Stimulated activated CD8-positive, alpha-beta memory T cell treated with anti-CD3 and anti-CD28 coated beads, Interleukin-2, amount 100 ng/mL, for 48 hours (primary cell): ENCODE measurements at regions not wholly inside any gene's neighbourhood (a gene's known extent, or its start where the extent isn't known, plus 50 kb on each side); places are given as distances from the start of the nearest gene placed in this dataset.

Experiments
- DNase-seq, 2 donors: peaks; one replicate each; pipeline ENCODE4 v3.0.0-alpha.2; 2020; ENCODE audit warnings: low read depth in 2 of 2

DNA sequence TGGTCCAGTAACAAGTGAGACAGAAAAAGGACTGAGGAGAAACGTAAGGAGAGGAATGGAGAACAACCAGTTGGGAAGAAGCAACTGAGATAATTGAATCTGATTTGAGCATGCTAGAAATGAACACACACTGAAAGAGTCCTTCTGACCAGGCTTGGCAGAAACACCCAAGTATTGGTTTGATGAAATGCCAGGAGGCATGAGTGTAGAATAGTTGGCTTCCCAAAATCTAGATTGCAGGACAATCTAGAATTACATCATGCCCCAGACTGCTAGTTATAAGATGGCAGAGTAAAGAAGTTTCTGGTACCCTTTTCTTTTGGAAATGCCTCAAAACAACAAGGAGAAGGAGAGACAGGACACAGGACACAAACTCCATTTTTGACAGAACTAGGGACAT lies 189.7 kb upstream of the STT3B start:
- no peak for DNase-seq

DNA sequence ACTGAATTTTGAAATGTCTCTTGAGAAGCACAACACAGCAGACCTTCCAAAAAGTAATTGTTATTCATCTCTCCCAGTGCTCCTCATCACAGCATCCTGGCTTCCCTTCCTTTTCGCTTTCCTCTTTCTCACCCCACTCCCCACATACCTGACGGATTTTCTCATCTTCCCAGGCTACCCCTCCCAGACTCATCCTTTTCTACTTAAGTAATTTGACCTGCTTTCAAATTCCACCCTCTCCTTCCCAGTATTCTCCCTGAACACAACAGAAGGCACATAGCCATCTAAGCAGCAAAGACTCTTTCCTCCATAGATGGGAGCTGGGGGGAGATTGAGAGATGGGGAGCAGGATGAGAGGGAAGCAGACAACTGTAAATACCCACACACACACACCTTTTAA lies 187.1 kb upstream of the STT3B start:
- DNase-seq = no peak

DNA sequence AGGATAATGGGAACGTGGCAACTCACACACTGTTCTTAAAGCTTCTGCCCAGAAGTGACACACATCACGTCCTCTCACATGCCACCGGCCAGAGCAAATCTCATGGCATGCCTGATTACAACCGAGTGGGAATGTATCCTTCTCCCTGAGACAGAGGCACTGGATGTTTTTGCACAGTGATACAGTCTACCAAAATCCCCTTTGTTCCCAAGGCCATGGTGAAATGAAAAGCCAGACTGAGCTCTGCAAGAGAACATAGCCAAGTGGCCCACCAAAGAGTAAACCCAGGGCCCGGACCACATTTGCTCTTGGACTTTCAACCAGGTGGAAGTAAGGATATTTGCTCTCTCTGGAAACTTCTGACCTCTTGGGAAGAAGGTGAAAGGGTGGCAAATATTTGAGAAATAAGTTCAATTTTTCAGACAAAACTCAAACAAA lies 186.2 kb upstream of the STT3B start:
- no peak for DNase-seq

DNA sequence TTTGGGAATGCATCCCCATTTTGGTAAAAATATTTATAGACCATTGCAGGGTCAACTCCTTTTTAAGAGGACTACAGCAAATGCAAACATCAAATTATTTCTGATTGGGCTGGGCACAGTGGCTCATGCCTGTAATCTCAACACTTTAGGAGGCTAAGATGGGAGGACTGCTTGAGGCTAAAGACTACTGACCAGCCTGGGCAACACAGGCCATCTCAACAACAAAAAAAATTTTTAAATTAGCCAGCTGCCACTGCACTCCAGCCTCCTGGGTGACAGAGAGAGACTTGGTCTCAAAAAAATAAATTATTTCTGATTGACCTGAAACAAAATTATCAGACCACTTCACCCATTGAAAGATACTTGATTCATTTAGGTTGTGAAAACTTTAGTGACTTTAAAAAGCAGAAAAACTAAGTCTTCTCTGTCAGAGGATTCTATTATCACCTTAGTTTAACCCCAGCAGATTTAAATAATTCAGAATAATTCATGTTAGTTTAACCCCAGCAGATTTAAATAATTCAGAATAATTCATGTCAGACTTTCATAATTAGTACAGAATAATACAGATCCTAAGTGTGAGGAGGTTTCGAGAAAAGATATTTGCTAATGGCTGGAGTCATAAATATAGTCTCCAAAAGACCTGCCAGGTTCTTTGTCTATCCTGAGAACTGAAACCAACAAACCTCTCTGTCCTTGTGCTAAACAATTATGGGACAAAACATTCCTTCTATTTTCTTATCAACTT lies 183.6 kb upstream of the STT3B start:
- no peak for DNase-seq

DNA sequence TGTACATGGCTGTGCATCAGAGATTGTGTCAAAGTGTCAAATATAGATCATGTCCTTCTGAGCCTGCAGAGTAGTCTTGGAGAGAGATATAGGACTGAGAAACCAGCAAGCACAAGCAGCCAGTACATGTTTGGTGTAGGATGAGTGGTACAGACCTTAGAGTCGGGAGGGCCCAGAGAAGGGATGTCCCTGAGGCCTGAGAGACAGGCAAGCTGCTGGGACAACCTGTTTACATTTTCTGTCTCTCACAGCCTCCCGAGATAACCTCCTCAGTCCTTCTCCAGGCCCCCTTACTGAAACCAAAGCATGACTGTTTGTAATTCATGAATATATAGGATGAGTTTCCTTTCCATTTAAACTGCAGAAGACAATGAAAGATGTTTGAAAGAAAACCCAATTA lies 182.4 kb upstream of the STT3B start:
- no peak for DNase-seq

DNA sequence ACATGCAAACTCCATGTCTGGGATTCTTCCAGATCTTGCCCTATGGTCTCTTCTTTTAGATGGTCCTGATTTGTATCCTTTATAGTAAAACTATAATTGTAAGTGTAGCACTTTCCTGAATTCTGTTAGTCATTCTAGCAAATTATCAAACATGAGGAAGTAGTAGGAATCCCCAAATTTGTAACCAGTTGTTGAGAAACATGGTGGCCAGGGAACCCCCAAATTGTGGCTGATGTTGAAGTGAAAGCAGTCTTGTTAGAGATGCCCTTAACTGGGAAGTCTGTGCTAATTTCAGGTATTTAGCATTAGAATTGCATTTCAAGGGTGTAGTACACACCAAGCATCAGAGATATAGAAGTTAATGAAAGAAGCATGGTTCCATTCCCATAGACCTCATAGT lies 180.4 kb upstream of the STT3B start:
- DNase-seq = no peak

DNA sequence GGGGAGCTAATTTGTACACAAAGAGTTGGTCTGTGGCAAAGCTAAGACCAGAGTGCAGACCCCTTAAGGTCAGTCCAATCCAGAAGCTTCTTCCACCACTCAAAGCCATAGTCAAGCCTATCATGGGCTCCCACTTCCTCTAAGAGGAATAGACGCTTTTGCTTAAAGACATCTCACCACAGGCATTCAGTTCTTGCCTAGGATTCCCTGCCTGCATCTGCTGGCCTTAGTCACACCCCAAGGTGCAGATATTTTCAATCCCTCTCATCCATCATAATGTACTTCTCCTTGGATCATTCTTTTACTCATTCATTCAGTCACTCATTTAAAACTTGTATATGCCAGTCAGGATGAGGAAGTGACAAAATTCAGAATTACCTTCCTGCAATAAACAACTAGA lies 179.6 kb upstream of the STT3B start:
- DNase-seq = no peak

DNA sequence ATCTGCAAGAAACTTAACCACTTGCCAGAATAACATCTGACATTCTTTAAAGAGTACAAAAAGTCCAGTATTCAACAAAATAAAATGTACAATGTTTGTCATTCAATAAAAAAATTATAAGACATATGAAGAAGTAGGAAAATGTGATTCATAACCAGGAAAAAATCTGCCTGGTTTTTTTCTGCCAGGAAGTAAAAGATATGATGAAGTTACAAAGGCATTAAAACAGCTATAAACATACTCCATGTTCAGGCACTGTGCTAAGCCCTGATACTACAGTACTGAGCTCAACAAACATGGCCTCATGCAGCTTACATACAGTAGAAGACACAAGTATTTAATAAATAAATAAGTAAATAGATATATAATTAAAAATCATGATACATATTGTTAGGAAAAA lies 178.4 kb upstream of the STT3B start:
- DNase-seq = no peak

DNA sequence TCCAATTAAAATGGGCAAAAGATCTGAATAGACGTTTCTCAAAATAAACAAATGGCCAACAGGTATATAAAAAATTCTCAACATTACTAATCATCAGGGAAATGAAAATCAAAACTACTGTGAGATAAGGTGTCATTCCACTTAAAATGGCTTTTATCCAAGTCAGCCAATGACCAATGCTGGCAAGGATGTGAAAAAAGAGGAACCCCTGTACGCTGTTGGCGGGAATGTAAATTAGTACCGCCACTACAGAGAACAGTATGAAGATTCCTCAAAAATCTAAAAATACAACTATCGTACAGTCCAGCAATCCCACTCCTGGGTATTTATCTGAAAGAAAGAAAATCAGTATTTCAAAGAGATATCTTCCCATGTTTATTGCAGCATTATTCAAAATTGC lies 176.9 kb upstream of the STT3B start:
- no peak for DNase-seq

DNA sequence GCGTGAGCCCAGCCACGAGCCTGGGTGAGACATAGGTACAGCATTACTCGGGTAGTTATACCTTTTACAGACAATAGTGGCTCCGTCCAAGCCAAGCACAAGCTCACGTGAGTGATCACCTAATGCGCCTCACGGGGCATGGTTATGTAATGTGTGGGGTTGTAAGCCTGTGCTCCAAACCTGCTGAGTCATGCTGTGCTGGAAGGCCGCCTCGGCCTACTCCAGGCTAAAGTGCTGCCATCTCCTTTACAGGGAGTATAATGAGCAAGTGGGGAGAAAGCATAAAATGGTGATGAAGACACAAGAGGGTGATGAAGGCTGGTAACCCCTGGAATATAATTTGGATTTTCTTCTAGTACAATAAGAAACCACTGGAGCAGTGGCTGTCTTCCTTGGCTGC lies 175.8 kb upstream of the STT3B start:
- DNase-seq = no peak

DNA sequence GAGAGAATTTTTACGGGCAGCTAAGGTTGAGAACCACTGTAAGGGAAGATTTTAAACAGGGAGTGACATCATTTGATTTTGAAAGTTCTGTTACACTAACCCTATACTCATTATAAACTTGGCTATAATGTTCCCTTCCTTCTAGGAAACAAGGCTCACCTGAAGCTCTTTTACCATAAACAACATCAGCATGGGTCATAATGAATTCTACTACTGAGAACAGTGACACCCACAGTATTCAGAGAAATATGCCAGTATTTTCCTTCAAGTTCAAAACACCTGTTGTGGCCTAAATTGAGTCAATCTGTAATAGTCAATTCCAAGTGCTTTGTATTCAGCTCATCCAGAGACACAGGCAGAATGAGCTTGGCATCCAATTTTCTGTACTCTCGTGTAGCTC lies 175.3 kb upstream of the STT3B start:
- DNase-seq = no peak

DNA sequence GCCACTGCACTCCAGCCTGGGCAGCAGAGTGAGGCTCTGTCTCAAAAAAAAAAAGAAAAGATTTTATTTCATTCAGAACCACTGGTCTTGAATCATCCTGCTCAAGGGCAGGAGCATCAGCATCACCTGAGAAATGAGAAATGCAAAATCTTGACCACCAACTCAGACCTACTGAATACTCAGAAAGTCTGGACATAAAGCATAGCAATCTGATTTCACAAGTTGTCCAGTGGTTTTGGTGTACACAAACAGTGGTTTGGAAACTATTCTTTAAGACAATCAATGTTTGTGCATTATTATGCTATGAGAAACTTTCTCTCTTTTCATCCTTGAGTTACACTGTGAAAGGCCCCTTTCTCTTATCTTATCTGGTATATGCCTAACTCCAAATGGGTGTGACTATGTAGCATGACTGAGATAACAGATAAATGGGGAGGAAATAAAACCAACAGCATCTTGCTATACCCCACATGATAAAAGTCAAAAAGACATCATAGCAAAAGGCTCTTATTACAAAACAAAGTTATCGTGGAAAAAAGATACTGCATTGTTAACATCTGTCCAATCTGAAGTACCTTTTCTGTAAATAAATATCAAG lies 174.2 kb upstream of the STT3B start:
- no peak for DNase-seq

DNA sequence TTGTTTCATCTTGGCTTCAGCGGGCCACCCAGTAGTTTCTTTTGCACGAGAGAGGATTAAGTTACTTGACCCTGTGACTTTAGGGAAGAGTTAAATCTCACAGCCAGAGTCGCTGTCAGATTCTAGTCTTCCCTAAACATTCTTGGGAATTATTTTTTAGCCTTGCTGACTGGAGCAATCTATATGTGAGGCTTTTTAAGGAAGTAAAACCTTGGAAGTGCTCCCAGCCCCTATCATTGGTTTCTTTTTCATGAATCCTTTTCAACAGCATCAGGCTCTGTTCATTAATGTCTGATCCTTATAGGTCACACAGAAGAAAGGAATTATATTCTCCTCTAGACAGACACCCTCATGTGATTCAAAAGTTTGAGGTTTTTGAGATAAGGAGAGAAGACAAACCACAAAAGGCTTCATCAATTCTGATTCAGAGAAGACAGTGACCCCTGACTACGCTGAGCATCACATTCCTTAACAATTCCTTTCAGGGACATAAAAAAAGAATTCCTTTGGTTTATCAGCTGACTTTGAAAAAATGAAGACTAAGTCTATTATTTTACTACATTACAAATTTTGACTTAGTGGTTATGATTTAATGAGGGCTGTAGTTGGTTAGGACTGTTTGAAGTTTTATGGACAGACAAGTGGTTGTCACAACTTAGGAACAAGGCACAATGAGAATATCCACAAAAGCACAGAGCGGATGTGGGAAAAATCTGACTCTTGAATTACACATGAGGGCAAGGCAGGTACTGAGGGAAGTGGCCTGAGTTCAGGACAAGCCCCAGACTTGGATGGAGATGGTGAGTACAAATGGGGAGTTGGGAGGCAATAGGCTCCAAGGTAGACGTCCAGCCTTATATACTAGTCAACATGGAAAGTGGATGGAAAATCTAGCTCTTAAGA lies 171.1 kb upstream of the STT3B start:
- DNase-seq = no peak

DNA sequence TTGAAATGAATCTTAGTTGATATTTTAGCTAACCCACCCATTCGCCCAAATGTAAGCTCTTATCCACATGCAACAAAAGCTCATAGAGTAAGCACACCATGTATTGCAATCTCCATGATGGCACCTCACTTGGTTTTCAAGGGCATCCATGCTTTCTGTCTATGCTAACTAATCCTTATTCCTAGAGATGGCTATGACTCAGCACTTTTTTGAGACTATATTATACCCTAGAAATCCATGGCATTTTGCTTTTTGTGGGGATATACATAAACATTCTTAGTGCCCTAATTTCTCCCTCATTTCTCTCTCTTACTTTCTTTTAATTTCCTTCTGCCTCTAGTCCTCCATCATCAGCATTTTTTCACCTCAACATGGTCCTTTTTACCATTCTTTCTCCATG lies 168.5 kb upstream of the STT3B start:
- no peak for DNase-seq

DNA sequence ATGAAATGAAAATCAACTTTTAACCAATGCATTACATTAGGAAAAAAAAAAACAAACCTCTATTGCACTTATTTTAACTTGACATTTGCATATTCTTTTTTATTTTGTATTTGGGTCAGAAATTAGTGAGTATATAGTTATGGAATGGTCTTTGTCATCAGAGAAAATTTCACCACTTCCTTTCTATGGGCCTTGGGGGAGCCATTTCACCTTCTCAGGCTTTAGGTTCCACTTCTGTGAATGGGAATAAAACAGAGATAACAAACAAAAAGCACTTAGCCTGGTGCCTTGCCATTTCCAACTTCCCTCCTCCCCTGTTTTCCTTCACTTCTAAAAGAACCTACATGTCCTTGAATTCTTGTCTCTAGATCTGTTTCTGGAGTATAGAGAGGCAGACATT lies 168.0 kb upstream of the STT3B start:
- no peak for DNase-seq

DNA sequence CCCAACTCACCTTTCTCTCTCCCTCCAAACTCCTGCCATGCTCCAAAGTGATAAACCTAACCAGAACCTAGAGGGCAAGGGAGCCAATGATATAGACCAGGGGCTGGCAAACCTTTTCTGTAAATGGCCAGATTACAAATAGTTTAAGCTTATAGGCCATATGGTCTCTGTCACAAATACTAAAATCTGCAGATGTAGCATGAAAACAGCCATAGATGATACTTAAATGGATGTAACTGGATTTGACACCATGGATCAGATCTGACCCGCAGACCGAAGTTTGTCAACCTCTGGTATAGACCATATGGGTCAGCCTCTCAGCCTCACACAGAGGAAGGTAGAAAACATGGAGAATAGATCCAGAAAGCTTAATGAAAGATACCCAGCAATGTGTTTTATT lies 165.2 kb upstream of the STT3B start:
- no peak for DNase-seq

DNA sequence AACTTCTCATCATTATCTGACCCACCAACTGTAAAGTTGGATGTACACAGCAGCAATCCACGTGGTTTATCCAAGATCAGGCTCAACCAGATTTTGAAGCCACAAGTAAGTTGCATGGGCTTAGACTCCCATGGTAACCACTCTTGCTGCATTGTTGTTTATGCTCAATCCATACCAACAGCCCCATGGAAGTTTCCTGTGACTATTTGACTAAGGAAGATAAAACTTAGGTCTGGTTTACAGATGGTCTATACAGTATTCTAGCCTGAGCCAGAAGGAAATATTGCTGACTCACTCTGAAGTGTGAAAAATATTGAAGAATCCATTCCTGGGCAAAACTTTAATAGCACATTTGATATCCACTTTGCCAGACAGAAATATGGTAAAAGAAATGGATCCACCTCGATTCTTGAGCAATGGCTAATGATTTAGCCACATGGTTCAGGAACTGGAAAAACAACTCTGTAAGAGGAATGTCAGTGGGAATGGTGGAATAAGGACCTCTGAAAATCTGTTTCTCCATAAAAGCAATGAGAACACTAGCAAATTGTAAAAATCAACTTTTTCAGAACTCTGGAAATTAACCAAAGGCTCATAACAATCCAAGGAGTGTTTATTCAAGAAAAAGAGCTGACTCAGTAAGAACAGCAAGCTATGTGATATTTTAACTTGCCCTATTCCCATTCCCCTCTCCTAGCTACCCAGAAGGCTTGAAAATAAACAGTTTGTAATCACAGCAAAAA lies 162.9 kb upstream of the STT3B start:
- no peak for DNase-seq

DNA sequence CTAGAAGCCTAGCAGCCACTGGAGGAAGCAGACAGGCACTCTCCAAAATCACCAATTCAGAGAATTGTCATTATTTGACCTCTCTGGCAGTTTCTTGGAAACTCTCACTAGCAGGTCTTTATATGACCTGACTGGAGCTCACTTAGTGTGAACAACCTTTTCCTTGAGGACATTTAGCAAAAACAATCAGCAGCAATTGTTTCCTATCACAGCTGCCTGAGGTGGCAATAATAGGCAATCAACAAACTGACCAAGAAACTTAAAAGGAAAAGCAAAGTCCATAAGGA lies 162.4 kb upstream of the STT3B start:
- DNase-seq = no peak

DNA sequence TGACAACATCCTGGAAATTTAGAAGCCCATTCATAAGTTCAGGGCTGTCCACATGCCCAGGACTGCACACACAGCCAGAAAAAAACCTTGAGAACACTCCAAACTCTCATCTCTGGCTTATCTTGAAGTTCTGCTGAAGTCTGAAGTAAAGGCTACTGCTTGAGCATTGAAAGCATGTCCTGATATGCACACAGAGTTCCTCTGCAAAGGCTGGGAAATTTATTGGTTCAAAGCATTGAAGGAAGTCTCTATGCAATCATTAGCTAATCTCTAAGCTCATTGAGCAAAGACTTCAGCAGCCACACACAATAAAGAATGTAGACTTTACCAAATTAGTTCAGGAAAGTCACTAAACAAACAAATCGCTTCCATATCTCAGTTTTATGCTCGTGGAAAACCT lies 162.0 kb upstream of the STT3B start:
- no peak for DNase-seq

DNA sequence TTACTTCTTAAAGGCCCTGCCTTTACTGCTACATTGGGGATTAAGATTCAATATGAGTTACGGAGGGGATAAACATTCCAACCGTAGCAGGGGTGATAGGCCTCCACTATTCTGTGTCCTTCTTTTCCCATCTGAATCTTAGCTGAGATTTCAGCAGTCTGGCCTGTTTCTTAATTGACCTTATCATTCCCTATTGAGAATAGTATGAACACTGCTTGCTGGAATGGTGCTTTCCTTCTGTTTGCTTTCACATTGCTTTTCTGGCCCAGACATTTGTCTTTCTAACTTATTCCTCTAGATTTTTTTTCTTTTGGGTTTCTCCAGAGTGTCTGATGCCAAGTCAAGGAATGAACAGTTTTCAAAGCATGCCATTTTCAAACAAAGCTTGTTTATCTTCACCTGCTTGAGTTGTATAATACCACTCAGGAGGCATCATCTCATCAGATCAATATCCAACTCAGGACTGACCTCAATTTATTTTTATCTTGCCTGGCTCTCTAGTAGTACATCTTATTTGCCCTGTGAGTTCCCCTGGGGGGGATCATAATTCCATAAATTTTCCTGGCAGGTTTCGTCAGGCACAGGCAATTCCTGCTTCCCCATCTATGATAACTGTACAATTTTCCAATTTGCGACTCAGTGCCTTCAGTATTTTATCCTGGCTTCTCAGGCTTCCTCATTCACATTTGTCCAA lies 161.1 kb upstream of the STT3B start:
- DNase-seq = no peak

DNA sequence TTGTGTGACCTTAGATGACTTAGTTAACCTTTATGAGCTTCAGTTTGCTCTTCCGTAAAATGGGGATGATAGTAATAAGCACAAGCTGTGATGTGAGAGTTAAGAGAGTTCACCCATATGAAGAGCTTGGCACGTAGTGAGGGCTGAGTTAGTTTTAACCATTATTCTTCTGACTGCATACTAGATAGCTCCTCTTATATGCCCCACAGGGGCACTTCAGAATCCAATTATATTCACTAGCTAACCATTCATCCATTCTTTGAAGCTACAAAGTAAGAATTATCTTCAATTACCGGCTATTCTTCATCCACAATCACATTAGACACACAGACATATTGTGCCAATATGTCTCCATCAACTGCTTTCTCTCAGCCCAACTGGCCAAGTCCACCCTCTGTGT lies 159.0 kb upstream of the STT3B start:
- no peak for DNase-seq
